ENCODE measurements at regions not wholly inside any gene's neighbourhood (a gene's known extent, or its start where the extent isn't known, plus 50 kb on each side); places are given as distances from the start of the nearest gene placed in this dataset.

DNA sequence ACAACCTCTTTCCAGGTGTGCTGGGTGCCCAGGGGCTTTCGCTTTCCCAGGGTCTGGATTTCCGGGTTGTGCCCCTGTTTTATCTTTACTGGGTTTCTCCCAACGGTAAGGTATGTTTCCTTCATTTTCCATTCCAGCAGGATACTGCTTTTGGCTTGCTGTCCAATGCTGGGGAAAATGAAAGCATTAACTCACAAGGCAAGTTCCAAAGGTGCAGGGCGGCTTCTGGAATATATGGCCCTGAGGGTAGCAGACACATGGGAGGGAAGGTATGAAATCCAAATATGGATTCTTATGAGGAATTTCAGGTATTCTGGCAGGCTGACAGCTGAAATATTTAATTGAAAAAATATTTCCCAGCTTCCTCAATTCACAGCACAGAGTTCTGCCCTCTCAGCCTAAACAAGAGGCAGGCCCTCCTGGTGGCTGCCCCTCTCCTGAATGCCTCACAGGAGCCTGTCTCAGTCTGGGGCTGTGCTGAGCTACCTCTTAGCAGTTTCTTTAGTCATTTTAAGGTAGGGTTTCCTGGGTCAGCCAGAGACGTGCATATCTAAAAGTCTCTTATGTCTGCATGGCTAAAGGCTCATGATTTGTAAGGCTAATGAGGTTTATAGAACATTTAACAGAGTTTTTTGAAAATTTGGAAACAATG lies 318.6 kb upstream of the B3GAT1 start:
- H3K36me3 ChIP-seq (ENCODE audit: control insufficient read depth, insufficient read depth, low read length), result no peaks in the 10 kb centered on the region
- H3K4me3 ChIP-seq (replicated peaks; ENCODE audit: low read depth, low read length), result no peak overlapping the region
- no peaks in the 10 kb centered on the region; the same call in 1 of the 2 replicates for H3K27me3 ChIP-seq (replicated peaks; ENCODE audit: control insufficient read depth, insufficient read depth, low read length)
- TF ChIP-seq, protein P1, sequence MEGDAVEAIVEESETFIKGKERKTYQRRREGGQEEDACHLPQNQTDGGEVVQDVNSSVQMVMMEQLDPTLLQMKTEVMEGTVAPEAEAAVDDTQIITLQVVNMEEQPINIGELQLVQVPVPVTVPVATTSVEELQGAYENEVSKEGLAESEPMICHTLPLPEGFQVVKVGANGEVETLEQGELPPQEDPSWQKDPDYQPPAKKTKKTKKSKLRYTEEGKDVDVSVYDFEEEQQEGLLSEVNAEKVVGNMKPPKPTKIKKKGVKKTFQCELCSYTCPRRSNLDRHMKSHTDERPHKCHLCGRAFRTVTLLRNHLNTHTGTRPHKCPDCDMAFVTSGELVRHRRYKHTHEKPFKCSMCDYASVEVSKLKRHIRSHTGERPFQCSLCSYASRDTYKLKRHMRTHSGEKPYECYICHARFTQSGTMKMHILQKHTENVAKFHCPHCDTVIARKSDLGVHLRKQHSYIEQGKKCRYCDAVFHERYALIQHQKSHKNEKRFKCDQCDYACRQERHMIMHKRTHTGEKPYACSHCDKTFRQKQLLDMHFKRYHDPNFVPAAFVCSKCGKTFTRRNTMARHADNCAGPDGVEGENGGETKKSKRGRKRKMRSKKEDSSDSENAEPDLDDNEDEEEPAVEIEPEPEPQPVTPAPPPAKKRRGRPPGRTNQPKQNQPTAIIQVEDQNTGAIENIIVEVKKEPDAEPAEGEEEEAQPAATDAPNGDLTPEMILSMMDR (IDR thresholded peaks at IDR 0.05; ENCODE audit: insufficient read depth, low read length, poor library complexity, severe bottlenecking), result no peak
- DNase-seq (ENCODE audit: extremely low read depth, insufficient read length), result no peak

DNA sequence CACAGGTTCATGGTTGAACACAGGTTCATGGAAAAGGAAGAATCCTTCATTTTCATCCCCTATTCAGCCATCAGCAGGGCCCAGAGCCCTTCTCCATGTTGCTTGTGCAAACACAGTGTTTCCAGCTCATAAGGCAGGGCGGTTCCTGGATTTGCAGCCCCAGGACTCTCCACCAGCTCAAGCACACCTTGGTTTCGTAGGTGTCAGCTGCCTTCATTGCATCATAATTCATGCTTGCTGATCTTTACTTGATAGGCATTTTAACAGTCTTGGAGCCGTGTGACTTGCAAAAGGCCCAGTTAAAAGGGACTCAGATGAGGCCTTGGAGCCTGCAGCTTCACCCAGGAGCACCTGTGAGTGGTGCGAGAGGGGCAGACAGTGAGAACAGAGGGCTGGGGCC lies 318.1 kb upstream of the B3GAT1 start:
- no peak for DNase-seq (ENCODE audit: extremely low read depth, insufficient read length)
- Histone ChIP-seq H3K36me3 (ENCODE audit: control insufficient read depth, insufficient read depth, low read length) (no peaks in the 10 kb centered on the region), H3K4me3 (replicated peaks; ENCODE audit: low read depth, low read length) (no peak overlapping the region), H3K27me3 (replicated peaks; ENCODE audit: control insufficient read depth, insufficient read depth, low read length) (no peaks in the 10 kb centered on the region; the same call in 1 of the 2 replicates)
- TF ChIP-seq, protein P1 (IDR thresholded peaks at IDR 0.05; ENCODE audit: insufficient read depth, low read length, poor library complexity, severe bottlenecking), result no peak

DNA sequence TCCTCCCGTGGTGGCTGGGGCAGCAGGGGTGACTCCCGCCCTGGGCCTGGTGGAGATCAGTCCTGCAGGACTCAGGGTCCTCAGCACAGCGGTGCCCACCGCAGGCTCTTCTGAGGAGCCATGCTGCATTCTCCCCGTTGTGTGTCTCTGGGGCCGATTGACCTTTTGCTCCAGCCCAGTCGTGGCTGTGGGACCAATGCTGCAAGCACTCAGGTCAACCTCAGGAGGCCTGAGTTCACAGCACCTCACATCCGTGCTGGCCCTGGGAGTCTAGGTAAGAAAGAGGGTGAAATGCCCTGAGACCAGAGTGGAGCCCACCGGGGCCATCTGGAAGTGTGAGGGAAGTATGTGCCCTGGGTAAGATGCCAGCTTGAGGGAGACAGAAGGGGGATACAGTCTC lies 316.1 kb upstream of the B3GAT1 start:
- no peak for DNase-seq (ENCODE audit: extremely low read depth, insufficient read length)
- TF ChIP-seq, protein P1 (IDR thresholded peaks at IDR 0.05; ENCODE audit: insufficient read depth, low read length, poor library complexity, severe bottlenecking), result no peak
- no peaks in the 10 kb centered on the region; the same call in 1 of the 2 replicates for H3K27me3 ChIP-seq (replicated peaks; ENCODE audit: control insufficient read depth, insufficient read depth, low read length)
- H3K36me3 ChIP-seq (ENCODE audit: control insufficient read depth, insufficient read depth, low read length), result no peaks in the 10 kb centered on the region
- no peak overlapping the region for H3K4me3 ChIP-seq (replicated peaks; ENCODE audit: low read depth, low read length)

DNA sequence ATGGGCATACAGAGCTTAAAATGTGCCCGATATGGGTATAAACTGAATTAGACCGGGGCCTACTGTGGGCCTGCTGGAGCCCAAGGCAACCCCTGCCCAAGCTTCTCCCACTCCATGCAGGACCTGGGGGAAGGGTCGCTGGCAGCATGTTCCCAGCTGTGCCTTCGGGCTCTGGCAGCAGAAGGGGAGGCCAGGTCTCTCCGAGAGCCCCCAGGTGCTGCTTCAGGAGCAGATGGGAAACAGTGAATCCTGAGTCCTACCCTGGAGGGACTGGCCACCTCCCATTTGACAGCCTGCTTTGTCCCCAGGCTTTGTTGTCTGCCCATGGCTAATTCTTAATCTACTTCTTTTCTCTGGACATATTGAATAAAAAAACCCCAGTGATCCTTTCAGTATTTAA lies 315.6 kb upstream of the B3GAT1 start:
- no peak for DNase-seq (ENCODE audit: extremely low read depth, insufficient read length)
- TF ChIP-seq, protein P1 (IDR thresholded peaks at IDR 0.05; ENCODE audit: insufficient read depth, low read length, poor library complexity, severe bottlenecking), result no peak
- H3K36me3 ChIP-seq (ENCODE audit: control insufficient read depth, insufficient read depth, low read length), result no peaks in the 10 kb centered on the region
- H3K27me3 ChIP-seq (replicated peaks; ENCODE audit: control insufficient read depth, insufficient read depth, low read length), result no peaks in the 10 kb centered on the region; the same call in 1 of the 2 replicates
- no peak overlapping the region for H3K4me3 ChIP-seq (replicated peaks; ENCODE audit: low read depth, low read length)

DNA sequence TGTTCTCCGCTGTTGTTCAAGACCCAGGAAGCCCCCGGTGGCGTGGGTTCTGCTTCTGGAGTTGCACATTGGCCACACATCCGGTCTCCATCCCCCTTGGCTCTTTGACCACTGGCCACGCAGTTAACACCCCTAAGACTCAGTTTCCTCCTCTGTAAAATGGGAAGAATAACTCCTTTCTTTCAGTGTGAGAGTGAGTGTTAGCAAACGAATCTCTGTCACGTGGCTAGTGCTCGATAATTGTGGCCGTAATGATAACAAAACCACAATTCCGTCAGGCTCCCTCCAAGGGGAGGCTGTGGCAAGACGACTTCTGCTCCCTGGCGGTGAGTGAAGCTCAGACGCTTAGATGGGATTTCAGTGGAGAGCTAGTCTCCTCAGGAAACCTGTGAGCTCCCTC lies 315.2 kb upstream of the B3GAT1 start:
- DNase-seq (ENCODE audit: extremely low read depth, insufficient read length), result no peak
- no peaks in the 10 kb centered on the region; the same call in 1 of the 2 replicates for H3K27me3 ChIP-seq (replicated peaks; ENCODE audit: control insufficient read depth, insufficient read depth, low read length)
- TF ChIP-seq, protein P1 (IDR thresholded peaks at IDR 0.05; ENCODE audit: insufficient read depth, low read length, poor library complexity, severe bottlenecking), result no peak
- H3K36me3 ChIP-seq (ENCODE audit: control insufficient read depth, insufficient read depth, low read length), result no peaks in the 10 kb centered on the region
- H3K4me3 ChIP-seq (replicated peaks; ENCODE audit: low read depth, low read length), result no peak overlapping the region
